GM18907 (cell line): ENCODE measurements at regions not wholly inside any gene's neighbourhood (a gene's known extent, or its start where the extent isn't known, plus 50 kb on each side); places are given as distances from the start of the nearest gene placed in this dataset.

ENCODE experiments used
- ATAC-seq: cut with Tn5 transposase; IDR thresholded peaks from one replicate; pipeline ENCODE4 v1.9.1; 2021; ENCODE audit warnings: mild to moderate bottlenecking, moderate library complexity; ENCODE audit not compliant: unreplicated experiment

DNA sequence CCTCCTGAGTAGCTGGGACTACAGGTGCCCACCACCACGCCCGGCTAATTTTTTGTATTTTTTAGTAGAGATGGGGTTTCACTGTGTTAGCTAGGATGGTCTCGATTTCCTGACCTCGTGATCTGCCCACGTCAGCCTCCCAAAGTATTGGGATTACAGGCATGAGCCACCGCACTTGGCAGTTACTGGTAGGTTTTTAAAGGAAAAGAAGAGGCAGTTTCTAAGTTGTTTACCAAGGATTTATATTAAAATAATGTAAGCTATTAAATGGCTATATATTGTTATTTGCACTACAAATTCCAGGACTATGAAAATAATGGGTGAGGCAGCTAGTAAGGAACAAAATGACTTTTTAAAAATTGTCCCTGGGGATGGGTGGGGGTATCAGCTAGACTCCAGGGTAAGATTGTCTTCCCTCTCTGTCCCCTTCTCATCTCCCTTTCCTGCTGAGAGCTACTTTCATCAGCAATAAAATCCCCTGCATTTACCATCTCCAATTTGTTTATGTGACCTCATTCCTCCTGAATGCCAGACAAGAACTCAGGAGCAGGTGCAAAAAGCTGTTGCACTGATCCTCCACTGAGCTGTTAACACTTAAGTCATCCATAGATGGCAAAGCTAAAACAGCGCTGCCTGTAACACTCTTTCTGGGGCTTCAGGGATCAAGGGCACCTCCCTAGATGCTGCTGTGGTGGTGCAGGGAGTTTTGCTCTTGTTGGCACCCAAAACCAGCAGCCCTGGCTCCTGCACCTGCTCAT is 165.2 kb downstream of the ZPLD1 start:
- no peak for ATAC-seq

DNA sequence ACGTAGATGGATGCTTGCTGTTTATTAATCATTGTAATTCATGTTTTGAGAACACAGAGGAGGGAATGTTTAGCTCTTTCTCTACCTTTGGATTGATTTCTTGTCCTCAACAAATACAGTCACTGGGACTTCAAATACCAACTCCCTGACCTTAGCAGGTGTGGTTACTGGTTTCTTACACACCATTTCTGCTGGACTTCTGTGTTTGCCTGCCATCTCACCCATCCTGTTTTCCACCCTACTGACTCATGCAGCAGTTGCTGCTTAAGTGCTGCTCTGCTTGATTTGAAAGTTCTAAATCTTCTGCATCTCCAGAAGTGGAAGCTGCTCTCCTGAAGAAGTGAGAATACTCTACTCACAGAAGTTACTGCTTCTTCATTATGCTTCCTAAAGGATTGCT is 170.3 kb downstream of the ZPLD1 start:
- no peak for ATAC-seq

DNA sequence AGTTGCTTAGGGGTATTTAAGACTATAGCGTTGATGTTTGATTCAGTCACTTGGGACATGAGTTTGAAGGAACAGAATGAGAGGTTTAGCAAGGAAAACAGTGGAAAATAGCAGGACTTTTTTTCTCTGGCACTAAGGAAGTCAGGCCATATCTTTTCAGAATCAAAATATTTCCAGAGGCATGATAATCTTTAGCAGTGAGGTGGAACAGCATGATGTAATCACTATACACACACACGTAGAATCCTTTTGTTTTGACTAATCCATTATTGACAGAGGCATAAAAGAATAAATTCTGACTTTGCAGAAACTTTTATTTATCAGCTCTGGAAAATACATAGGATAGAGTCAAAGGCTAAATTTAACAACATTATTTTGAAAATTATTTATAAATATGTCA is 174.1 kb downstream of the ZPLD1 start:
- ATAC-seq, result no peak

DNA sequence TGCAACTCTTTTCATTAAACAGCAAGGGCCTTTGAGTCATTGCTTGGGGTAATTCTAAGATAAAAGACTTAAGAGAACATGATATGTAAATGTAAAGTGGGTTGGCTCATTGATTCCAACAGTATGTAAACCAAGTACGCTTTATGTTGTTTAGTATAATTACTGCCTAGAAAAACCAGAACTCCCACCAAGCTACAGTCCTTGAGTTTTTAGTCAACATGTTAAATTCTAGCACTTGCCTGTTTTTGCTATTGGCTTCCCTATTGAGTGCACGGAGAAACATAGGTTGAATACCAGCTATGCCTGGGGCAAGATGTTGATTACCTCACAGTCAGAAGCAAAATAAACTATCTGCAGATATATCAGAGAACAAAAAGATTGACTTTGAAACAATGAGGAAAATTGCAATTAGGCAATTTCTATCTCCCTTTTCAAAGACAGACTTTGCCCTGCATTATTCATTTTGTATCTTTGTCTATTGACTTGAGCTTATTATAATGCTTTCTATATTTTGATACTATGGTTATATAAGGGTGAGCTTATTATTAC is 179.3 kb downstream of the ZPLD1 start:
- ATAC-seq, result no peak

DNA sequence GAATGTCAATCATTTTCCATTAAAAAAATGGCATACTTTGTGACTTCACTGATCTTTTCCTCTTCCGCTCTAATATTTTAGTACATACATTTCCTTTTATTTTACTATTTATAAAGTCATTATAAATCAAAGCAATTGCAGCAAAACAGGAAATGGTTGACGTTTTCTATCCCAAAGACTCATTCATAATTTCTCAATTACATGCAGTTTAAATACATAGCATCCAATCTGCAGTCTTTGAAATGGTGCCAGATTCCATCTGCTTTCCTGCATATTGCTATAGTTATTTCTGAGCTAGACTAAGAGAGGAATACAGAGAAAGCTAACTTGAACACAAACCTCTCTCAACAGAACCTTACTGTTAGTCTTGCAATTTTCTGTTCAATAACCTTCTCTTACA is 179.8 kb downstream of the ZPLD1 start:
- ATAC-seq, result no peak

DNA sequence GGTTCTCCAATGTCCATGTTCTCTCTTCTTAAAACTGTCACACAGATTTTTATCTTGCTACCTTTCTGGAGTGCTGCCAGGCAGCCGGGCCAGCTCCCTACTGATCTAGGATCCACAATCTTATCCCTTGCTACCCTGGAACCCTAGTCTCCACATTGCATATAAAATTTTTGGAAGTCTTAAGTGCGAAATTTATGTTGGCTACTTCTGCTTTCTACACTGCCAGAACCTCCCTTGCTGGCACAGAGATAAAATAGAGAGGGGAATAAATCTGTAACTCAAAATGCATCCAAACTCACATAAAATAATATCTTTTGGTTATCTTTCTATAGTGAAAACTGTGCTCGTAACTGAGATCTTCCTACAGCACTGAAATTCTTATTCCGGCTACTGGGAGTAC is 182.6 kb downstream of the ZPLD1 start:
- ATAC-seq, result no peak

DNA sequence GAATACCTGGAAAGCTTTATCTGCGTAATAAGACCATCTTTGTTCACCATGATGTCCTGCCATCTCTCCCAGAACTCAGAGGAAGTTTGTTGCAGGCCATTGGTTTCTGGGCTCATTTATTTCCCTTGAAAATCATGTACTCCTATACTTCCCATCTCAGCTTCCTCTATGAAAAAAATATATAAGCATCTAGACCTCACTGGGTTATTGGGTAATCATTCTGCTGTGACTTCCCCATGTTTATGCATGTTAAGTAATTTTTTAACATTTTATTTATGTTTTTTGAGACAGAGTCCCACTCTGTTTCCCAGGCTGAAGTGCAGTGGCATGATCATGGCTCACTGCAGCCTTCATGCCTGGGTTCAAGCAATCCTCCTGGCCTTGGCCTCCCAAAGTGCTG is 184.5 kb downstream of the ZPLD1 start:
- ATAC-seq, result no peak

DNA sequence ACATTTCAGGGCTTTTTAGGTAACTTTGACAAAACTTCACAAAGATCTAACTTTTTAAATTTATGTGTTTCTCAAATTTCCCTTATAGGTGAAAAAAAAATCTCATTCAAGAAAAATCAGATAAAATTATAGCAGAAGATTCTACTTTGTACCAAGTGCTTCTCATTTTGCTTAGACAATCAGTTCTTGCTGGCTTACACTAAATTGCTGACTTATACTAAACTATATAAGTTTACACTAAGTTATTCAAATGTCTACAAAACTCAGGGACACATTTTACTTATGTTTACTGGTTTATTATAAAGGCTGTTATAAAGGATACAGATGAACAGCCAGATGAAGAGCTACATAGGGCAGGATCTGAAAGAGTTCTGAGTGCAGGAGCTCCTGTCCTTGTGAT is 195.1 kb downstream of the ZPLD1 start:
- ATAC-seq, result no peak

DNA sequence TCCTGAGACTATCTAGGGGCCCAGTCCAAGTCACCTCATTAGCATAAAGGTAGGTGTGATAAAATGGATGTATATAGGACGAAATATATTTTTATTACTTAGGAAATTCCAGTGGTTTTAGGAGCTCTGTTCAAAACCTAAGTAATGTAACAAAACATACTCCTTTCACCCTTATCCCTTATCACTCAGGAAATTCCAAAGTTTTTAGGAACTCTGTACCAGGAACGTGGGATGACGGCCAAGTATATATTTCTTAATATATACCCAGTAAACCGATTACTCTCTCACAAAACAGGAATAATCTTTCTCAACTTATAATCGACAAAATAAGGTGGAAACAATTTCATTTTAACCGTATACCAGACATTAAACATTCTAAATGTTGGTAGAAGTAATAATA is 195.7 kb downstream of the ZPLD1 start:
- ATAC-seq, result no peak

DNA sequence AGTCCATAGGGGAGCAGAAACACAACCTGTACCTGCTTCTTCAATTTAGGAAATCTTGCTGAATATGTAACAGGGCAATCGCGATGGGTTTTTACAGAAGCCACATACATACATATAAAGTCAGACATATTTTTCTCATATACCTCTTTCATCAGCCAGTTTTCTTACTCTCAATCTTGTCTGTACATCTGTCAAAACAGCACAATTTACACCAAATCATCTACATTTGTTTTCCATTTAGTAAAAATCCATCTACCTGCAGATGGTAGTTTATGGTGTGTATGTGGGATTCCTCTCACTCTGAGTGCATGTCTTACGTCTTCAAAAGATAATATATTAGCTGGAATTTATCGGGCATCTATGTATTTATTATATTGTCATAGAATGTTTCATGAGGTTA is 208.7 kb downstream of the ZPLD1 start:
- no peak for ATAC-seq

DNA sequence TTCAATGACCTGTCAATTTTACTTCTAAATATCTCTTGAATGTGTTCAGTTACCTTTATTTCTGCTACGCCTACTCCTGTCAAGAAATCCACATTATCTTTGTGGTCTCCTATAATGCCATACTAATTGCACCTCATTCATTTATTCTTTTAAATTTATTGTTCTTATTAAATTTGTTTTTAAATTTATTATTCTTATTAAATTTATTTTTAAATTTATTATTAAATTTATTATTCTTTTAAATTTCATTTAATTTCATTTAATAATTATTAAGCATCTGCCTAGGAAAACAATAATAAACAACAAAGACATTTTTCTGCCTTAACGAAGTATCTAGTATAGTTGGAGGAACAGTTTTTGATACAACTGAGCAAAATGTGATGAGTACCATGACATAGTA is 211.7 kb downstream of the ZPLD1 start:
- no peak for ATAC-seq

DNA sequence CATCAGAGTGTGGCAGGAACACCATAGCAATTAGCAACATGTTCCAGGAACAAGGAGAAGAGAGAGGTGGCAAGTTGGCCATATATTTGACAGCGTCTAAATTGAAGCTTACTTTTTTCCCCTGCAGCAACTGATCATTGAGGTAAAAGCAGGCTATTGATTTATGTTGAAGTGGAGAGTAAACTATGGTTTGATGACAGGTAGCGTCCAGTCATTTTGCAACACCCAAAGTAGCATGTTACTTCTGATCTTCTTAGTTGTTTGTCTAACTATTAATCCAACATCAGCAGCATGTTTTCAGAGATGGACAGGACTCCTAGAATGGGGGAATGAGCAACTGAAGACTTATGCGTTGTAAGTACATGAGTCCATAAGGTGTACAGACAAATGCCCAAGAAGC is 225.8 kb downstream of the ZPLD1 start:
- ATAC-seq, result no peak

DNA sequence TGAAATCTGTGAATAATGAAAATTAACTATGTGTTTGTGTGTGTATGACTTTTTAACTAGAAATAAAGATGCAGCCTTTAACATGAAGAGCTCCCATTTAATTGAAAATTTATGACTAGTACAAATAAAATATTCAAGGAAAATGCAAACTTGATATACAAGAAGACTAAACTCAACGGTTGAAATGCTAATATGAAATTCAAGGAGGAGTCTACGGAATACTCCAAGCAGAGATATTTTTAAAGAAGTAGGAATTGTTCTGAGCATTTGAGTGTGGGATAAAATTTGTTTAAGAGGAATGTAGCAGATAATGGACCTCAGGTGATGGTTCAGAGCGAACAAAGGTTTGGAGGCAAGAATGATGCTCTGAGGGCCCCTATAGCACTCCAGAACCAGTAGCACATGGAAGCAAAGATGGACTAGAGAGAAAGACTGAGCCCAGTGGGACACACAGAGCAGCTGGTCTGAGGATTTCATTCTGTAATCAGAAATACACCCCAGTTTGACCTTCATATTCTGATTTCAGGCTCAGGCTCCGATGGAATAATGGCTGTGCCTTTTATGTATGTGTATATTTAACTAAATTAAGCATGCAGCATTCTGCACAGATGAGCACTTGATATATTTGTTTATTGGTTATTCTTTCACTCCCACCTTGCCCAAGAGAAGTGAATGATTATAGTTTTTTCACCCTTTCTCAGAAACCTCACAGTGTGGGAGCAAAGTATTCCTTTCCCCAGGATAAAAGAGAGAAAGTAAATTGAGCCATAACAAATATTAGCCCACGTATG is 227.1 kb downstream of the ZPLD1 start:
- no peak for ATAC-seq

DNA sequence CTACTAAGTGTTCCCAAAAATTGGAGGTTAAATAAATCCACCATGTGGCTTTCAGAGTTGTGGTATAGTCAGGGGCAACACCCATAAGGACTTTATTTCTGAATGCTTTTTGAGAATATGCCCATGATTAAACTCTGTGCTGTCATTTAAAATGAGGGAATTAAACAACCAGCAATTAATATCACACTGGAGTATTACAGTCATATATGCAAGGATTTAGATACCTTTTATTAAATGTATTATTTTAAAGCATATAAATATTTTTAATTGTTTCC is 227.6 kb downstream of the ZPLD1 start:
- ATAC-seq, result no peak

DNA sequence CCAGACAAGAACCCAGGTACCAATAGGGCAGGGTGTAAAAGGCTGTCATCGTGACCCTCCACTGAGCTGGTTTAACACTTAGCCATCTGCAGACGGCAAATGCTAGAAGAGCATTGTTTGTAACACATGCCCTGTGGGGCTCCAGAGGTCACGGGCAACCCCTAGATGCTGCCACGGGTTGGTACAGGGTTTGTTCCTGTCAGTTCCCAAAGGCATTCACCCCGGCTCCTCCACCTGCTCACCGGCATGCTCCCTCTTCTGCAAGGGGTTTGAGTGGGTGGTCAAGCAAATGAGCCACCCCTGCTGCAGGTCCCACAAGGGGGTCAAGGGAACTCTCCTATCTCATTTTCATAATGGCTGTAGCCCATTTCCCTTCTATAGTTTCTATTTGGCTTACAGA is 229.3 kb downstream of the ZPLD1 start:
- no peak for ATAC-seq

DNA sequence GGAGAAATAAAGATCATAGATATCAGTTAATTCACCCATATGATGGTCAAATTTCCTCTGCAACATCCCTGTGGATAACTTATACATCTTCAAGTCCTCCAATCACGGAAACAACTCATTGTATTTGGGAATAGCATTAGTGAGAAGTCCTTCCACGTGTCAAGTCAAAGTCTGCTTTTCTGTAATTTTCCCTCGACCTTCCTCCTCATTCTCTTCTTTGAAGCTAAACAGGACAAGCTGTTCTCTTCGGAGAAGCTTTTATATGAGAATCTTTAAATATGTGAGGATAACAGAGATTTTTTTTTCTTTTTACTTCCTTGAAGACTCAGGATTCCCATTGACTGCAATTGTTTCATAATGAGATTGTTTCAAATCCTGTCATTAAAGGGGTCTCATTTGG is 230.4 kb downstream of the ZPLD1 start:
- ATAC-seq, result no peak

DNA sequence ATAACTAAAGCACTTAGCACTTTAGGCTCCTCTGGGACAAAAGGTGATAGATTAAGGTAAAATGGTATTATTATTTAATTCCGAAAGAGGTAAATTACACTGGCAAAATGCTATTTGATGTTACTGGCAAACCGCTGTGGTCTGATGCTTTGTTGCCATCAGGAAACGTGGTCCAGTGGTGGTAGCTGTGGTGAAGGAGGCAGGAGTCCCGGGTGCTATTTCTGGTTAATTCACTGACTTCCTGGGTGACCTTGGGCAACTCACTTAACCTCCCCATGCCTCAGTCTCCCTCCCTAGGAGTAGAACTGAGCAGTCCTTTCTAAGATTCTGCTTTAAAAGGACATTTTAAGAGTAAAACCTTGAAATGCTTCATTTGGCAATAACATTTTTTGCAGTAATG is 233.4 kb downstream of the ZPLD1 start:
- ATAC-seq, result no peak

DNA sequence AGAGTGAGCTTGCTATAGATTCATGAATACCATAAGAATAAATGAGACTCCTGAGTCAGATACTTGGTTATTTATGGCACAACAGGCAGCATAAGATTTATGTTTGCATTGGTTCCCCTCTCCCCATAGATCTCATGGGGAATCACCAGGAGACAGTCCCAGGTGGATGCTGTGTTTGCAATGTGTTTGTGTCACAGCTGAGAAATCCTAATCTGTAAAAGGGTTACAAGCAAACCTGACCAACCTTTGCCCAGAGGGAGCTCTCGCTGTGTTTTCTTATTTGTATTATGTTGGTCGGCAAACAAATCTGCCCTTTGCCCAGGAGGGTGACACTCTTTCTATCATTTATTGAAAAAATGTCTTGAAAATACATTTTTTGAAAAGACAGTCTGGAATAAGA is 236.2 kb downstream of the ZPLD1 start:
- ATAC-seq, result no peak

DNA sequence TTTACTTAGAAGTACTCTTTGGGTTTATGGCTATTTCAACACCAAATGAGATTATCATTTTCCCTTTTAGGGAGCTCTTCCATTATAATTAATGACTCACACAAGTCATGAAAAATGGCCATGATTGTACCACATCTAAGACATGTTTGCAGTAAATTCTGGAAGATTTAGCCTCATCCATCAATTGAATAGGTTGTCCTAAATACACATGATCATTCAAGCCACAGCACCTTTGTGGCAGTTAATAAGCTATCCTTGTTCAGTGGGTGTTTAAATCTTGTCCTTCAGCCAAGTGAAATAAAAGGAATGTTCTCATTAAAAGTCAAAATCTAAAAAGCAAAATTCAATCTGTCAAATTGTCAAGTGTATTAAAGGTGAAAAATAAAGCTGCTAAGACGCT is 237.5 kb downstream of the ZPLD1 start:
- no peak for ATAC-seq

DNA sequence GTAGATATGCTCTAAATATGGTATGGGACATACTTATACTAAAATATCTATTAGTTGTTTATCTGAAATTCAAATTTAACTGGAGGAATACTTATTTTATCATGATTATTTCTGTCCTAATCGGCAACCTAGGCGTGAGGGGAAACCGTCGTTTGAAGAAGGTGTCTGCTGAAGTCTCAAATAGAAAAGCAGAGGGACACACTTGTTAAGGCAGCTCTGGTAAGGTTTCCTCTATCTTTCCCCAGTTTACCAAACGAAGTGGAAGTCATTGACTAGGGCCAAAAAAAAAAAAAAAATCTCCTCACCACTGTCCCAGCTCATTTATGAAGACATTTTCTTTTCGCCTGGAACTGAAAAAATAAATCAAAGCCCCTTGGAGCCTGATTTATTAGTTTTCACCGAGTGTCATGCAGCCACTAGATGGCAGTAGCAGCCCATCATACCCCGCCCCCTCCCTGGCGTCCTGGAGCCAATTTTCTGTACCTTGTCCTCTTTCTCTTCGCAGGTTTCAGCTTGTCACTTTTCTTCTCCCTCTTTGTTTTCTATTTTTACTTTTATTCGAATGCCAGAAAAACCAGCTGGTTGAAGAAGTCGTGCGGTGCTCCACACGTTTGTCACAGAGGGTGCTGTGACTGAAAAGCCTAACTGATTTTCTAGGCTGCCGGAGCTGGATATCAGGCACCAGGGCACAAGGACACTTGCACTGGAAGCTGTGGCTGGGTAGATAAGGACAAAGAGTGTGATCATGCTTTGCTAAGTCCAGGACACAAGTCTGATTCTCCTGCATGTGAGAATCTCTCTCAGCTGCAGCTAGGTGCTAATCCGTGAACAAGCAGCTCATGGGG is 238.7 kb downstream of the ZPLD1 start:
- peak; percentile 90 for ATAC-seq

DNA sequence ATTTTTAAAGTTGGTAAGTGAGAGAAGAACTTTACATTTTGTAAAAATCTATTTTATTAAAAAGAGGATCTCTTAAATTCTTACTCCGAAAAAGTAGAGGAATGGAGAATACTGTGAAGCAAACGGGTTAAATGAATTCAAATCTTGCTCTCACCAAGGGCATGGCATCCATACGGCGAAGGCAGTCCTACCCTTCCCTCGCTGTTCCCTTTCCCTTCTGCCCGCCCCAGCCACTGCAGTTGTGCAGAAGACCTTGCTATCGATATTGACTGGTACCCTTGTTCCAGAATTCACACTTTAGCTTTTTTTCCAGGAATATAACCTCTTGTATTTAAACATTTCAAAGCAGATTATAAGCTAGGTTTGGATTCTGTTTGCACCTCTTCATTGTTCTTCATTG is 239.5 kb downstream of the ZPLD1 start:
- ATAC-seq, result no peak

DNA sequence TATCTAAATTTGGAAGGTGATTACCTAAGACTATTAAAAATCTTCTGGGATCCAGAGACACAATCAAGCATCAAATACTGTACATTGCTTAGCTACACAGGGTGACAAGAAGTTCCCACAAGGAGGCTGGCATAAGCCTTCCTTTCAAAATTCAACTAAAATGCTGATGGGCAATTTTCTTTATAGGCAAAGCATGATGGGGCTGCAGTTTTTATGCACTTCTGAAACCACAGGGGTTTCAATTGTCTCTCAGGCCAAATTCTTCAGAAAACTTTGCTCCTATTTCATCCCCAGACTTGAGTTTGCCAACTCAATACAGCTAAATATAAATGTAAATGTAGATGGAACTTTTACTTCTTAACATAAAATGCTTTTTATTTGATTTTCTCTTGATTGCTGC is 241.6 kb downstream of the ZPLD1 start:
- ATAC-seq, result no peak
